Testis (tissue), 2 donors: ENCODE measurements at regions not wholly inside any gene's neighbourhood (a gene's known extent, or its start where the extent isn't known, plus 50 kb on each side); places are given as distances from the start of the nearest gene placed in this dataset.

Experiments used
- DNase-seq: peaks from one replicate; pipeline ENCODE4 v3.0.0-alpha.2; 2019
- H3K27ac ChIP-seq, 2 donors: fragments of 200-600 bp; sonication (generic); one replicate each; pipeline ENCODE4 v1.5.1; 2019
- H3K27me3 ChIP-seq: fragments of 200-600 bp; sonication (generic); one replicate; pipeline ENCODE4 v1.5.1; 2019
- H3K36me3 ChIP-seq: fragments of 200-600 bp; sonication (generic); one replicate; pipeline ENCODE4 v1.5.1; 2017; ENCODE audit warnings: low read depth; ENCODE audit errors: missing control alignments
- H3K4me1 ChIP-seq: fragments of 200-600 bp; sonication (generic); one replicate; pipeline ENCODE4 v1.5.1; 2019
- H3K4me3 ChIP-seq, 2 donors: fragments of 200-600 bp; sonication (generic); one replicate each; pipeline ENCODE4 v1.5.1; 2017 to 2019
- H3K9me3 ChIP-seq: fragments of 200-600 bp; sonication (generic); one replicate; pipeline ENCODE4 v1.5.1; 2017
- CTCF ChIP-seq, 3 experiments: fragments of 450-650 bp in 2 of 3; fragments of 200-600 bp in 1 of 3; sonication (generic) in 1 of 3; IDR thresholded peaks; one replicate each; pipeline ENCODE4 v1.5.1; 2016 to 2019; ENCODE audit warnings: antibody characterized with exemption in 3 of 3, mild to moderate bottlenecking in 2 of 3, moderate library complexity in 1 of 3
- POLR2A ChIP-seq: fragments of 450-650 bp; IDR thresholded peaks from one replicate; pipeline ENCODE4 v1.6.1; 2017; ENCODE audit warnings: antibody characterized with exemption, mild to moderate bottlenecking, moderate library complexity
- WGBS, 2 donors: methylation state at CpG; one replicate each; pipeline ENCODE4 v1.1.5; 2018; 5-methylcytosine and 5-hydroxymethylcytosine counted together
- intact Hi-C: fragments of 100-400 bp; cut with DNase I; formaldehyde crosslinking; loops from one replicate; pipeline ENCODE4 v1.15.1; 2023; ENCODE audit warnings: low total_unique reads

- H3K36me3 ChIP-seq = no peaks in the 10 kb centered on the region
- H3K4me3 ChIP-seq = no peak overlapping the region
- no peak for DNase-seq
- intact Hi-C loops = no loop called here
- no peak overlapping the region for H3K27ac ChIP-seq
- TF ChIP-seq CTCF (IDR thresholded peaks at IDR 0.05) (no peak), POLR2A (no peak)
- H3K9me3 ChIP-seq = no peaks in the 10 kb centered on the region
- H3K27me3 ChIP-seq = no peaks in the 10 kb centered on the region
- H3K4me1 ChIP-seq = no peaks in the 10 kb centered on the region
- 92 to 94% methylated on average over 2 of the region's 2 CpGs for WGBS, 2 donors
Observed at GRCh38 chr6:19492636-19493405, 344.3 kb upstream of the ID4 start.

GRCh38 chr6:19501737-19502245 is 335.4 kb upstream of the ID4 start:
- Histone ChIP-seq H3K9me3 (no peaks in the 10 kb centered on the region), H3K4me3 (no peak overlapping the region), H3K4me1 (no peaks in the 10 kb centered on the region), H3K36me3 (no peaks in the 10 kb centered on the region), H3K27me3 (no peaks in the 10 kb centered on the region), H3K27ac (no peak overlapping the region)
- DNase-seq = no peak
- intact Hi-C loops = no loop called here
- TF ChIP-seq CTCF (IDR thresholded peaks at IDR 0.05) = no peak
- no peak for TF ChIP-seq POLR2A
- 92% methylated on average over 3 of the region's 3 CpGs for WGBS, 2 donors

- 69 to 77% methylated on average over 2 of the region's 2 CpGs for WGBS, 2 donors
Observed at GRCh38 chr6:19502301-19502700, 334.9 kb upstream of the ID4 start.

GRCh38 chr6:19515939-19516338 is 321.2 kb upstream of the ID4 start:
- no peaks in the 10 kb centered on the region for H3K9me3 ChIP-seq
- WGBS, 2 donors = 91 to 96% methylated on average over 4 of the region's 4 CpGs
- no peak overlapping the region for H3K27ac ChIP-seq
- TF ChIP-seq POLR2A (no peak), CTCF (IDR thresholded peaks at IDR 0.05) (no peak)
- intact Hi-C loops = no loop called here
- no peaks in the 10 kb centered on the region for H3K4me1 ChIP-seq
- no peaks in the 10 kb centered on the region for H3K27me3 ChIP-seq
- H3K4me3 ChIP-seq = no peak overlapping the region
- no peak for DNase-seq
- H3K36me3 ChIP-seq = no peaks in the 10 kb centered on the region

More at GRCh38 chr6:19502301-19502700, 334.9 kb upstream of the ID4 start:
- Histone ChIP-seq H3K9me3 (no peaks in the 10 kb centered on the region), H3K4me3 (no peak overlapping the region), H3K36me3 (no peaks in the 10 kb centered on the region), H3K27ac (no peak overlapping the region), H3K27me3 (no peaks in the 10 kb centered on the region), H3K4me1 (no peaks in the 10 kb centered on the region)
- DNase-seq = no peak
- no peak for TF ChIP-seq POLR2A
- TF ChIP-seq CTCF (IDR thresholded peaks at IDR 0.05) = no peak
- intact Hi-C loops = no loop called here

- Histone ChIP-seq H3K4me1 (no peaks in the 10 kb centered on the region), H3K27ac (no peak overlapping the region), H3K27me3 (no peaks in the 10 kb centered on the region), H3K36me3 (no peaks in the 10 kb centered on the region), H3K4me3 (no peak overlapping the region), H3K9me3 (no peaks in the 10 kb centered on the region)
- DNase-seq = no peak
- WGBS, 2 donors = 46 to 79% methylated on average over 2 of the region's 2 CpGs
- TF ChIP-seq POLR2A (no peak), CTCF (IDR thresholded peaks at IDR 0.05) (no peak)
- intact Hi-C loops = no loop called here
Observed at GRCh38 chr6:19519941-19520340, 317.2 kb upstream of the ID4 start.
